ENCODE measurements at regions not wholly inside any gene's neighbourhood (a gene's known extent, or its start where the extent isn't known, plus 50 kb on each side); places are given as distances from the start of the nearest gene placed in this dataset.

DNA sequence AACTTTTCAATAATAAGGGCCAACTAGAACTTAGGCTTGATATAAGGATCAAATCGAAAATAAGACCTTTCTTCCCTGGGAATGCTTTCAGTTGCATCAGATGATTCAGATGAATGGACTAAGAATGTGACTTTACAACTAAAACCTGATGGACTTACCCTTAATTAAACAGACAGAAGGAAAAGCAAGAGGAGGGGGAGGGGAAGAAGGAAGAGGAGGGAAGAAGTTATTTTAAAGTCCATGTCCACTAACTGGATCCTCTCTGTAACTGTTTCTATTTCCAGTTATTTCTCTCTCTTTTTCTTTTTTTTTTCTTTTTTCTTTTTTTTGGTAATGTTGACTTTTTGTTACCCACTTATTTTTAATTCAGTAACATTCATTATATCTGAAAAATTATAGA lies 486.0 kb downstream of the MAFB start:
- DNase-seq: no peak

DNA sequence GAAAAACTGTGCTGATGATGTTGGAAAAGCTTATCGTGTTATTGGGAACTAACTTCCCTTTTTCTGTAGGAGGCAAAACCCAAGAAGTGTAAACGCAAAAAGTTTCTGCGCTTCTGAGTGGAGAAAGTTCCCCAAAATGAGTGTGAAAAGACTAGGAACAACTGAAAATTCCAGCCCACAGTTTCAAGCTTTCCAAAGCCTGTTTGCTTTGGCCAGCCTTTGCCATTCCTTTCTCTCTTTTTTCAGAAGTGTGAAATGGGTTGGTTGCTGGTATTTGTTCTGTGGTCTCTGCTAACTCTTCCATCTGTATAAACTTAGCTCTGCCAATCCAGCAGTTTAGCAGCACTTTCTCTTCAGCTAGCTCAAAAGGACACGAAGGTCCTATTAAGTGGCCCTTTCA lies 491.3 kb downstream of the MAFB start:
- DNase-seq: no peak

DNA sequence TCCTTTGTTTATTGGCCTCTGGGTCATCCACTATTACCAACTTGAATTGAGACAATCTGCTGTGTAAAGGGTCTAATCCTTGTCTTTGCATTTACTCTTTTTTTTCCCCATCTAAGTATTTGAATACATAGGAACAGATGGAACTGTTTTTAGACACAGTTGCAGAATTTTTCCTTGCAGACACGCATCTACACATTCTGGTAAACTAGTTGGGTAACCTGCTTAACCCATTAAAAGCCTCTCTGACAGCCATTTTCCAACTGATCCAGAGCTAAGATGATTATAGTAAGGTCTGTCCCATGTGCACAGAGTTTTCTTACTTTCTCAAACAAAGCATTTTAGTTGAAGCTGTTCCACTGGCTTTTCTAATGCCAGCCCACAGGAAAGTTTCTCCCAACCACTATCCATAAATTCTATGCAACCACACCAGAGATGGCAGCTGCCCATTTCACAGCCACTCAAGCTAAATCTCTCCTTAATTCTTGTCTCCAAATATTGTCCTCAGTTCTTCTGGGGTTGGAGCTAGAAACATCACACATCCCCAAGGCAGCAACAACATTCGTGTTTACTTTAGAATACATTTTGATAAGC lies 492.1 kb downstream of the MAFB start:
- no peak for DNase-seq

DNA sequence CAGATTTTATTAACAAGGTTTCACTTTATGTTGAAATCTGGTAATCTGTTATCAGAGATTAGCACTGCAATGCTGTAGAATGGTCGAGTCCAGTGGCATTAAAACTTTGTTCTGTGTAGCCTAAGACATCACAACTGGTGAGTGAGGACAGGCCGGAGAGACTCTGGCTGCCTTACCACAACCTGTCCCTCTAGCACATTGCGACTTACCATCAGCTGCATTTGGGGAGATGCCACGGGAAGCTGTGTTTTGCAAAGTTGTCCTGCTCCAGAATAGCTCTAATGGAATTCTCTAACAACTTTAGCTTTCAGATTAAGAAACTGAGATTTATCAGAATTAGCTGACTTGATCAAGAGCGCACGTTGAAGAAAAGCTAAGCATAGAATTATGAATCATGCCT lies 493.3 kb downstream of the MAFB start:
- DNase-seq: no peak

DNA sequence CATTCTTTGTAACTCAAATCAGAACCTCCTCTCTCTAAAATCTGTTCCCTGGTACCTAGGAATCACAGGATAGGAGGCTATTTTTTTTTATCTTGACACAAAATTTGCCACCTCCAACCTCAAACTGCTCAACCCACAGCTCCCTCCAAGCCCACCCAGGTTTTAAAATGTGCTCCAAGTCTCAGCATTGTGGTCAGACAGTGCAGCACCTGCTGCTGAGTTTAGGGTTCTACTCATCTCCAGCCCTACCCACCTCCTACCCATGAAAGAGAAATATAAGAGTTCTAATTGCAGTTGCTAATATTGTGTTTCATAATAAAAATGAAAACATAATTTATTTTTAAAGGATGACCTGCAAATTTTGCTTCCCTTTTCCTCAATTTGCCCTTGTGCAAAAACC lies 496.5 kb downstream of the MAFB start:
- no peak for DNase-seq

DNA sequence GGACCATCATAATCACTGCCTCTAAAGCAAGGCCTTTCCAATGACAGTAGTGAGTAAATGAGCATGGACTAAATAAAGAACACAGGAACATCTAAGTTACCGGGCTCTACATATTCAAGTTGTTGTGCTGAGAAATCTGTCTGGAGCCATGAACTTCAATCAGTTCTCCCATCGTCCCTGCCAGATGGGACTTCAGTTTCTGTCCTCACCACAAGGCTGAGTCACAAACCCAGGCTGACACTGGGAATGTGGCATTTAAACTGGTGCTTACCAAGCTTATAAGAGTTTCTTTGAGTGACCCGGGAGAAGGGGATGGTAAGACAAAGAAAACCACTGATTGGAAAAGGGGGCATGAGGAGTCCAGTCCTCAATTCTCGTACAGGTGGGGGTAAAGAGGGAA lies 497.0 kb downstream of the MAFB start:
- DNase-seq: peak; percentile 55

DNA sequence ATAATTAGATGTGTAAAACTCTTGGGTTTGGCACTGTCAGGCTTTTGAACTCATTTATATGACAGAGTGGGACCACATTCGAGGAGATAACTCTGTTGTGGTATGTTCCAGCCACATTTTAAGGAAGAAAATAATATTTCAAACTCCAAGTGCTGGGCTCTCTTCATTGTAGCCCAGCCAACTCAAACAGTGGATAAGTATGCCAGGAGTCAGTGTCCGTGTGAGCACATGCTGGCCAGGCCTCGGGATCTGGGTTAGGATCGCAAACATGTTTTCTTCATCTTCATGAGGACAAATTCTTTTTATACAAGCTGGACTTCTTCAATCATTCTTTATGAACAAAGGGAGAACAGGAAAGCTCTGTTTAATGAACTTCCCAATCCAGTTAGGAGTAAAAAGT lies 497.5 kb downstream of the MAFB start:
- DNase-seq: no peak

DNA sequence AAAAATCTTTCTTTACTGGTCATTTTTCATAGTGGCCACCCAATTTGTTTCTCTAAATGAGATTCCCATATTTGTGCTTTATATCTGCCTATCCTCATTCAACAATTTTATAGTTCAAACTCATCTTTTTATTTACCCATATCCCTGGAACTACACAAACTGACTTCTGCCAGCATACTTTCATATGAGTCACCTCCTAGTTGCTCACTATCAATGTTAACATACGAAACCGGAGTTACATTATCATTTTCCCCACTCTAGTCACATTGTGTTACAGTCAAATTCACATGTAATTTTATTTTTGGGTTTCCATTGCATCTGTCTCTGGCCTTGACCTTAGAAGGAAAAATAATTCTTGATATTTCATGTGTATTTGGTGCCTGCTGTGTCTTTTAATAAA lies 499.4 kb downstream of the MAFB start:
- no peak for DNase-seq

DNA sequence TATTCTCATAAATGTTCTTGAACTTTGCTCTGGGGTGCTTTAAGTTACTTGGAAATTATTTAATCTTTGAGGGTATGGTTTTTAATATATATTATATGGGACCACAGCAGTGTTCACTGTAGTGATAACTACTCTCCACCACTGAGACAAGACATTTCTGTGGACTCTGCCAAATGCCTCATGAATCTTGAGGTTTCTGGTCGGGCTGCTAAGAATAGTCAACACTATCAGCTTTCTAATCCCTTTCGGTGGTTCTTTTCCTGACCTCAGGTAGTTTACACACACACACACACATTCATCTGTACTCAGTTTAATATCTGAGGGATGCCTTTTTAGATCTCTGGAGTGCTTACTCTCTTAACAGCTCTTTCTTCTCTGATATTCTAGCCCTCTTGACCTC lies 500.7 kb downstream of the MAFB start:
- DNase-seq: no peak

DNA sequence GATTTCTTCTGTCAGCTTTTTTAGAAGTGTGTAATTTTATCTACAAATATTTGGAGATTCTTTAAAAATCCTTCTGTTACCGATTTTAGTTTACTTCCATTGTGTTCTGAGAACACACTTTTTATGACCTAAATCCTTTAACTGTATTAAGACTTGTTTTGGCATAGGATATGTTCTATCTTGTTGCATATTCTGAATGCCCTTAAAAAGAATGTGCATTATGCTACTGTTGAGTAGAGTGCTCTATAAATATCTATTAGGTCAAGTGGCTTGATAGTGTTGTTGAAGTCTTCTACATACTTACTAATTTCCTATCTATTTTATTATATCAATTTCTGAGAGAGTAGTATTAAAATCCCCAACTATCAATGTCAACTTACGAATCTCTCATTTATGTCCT lies 502.2 kb downstream of the MAFB start:
- DNase-seq: no peak

DNA sequence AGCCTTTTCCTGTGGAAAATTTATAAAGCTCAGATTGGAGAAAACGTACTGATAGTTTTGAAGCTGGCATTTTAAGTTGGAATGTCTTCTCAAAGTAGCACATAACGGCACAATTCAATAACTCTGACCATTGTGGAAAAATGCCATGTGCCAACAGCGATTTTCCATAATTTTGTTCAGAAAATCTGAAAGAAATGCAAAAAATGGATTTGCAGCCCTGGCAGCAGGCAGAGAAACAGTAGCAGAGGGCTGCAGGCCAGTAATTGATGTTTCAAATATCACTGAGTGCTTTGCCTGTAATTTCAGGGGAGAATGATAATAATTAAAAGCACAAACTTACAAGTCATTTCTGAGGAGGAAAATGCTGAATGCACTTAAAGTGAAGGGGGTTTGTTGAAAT lies 507.4 kb downstream of the MAFB start:
- DNase-seq: no peak

DNA sequence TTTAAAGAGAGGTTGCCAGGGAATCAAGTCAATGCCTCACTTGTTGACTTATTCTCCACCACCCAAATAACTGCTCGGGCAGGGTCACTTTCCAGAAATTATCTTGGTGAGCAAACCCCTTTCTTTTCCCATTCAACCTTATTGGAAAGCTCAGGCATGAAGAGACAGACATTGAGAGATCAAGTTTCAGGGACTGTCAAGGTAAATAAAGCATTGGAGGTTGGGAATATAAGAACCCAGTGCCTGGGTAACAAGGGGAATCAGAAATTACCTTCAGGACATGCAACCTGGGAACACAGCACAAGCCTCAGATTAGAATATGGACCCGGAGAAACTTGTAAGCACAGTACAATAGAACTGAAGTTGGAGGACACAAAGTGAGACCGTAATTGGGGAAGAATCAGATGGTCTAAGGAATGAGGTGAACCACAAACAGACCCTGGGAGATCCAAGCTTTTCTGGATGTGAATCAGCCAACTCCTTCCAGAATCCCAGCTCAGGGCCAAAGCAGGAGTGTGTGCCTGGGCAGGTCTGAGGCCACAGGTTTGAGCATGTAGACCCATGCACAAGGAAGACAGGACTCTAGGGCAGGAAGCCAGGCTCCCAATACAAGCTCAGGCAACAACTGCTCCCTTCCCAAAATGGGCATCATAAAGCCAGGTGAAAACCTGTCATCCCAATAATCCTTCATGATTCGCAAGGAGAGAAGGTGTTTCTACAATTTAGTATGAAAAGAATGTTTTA lies 512.8 kb downstream of the MAFB start:
- DNase-seq: no peak

DNA sequence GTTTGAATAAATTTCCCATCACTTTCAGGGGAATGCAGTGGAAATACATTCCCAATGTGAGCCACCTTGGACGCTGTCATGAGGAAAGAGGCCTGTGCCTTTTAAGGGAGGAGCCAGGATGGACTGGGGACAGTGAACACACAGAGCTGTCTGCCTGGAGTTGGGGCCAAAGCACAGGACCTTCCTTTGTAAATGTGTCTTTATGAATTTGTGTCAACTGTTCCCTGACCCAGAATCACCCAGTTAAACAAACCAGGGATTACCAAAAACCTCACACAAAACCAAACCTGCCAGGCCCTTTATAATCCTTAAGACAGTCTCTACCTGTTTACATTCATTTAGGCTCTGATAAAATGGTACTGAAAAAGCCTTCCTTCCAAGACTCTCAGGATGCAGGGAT lies 513.7 kb downstream of the MAFB start:
- DNase-seq: no peak

DNA sequence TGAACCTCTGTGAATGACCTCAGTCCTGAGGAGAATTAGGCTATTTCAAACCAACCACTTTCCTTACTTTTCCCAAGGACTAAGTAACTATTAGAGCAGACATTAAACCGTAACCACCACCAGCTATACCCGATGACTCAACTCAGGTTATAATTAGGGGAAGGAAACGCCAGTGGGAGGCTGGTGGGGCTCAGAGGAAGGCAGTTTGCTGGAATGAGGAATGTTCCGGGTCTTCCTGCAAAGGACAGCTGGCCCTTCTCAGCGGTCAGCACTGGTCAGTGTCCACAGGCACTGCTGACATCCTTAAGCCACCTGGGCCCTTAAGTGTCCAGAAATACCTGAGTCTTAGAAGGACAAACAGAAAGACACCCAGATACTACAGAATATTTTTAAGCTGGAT lies 515.2 kb downstream of the MAFB start:
- DNase-seq: peak; percentile 86

DNA sequence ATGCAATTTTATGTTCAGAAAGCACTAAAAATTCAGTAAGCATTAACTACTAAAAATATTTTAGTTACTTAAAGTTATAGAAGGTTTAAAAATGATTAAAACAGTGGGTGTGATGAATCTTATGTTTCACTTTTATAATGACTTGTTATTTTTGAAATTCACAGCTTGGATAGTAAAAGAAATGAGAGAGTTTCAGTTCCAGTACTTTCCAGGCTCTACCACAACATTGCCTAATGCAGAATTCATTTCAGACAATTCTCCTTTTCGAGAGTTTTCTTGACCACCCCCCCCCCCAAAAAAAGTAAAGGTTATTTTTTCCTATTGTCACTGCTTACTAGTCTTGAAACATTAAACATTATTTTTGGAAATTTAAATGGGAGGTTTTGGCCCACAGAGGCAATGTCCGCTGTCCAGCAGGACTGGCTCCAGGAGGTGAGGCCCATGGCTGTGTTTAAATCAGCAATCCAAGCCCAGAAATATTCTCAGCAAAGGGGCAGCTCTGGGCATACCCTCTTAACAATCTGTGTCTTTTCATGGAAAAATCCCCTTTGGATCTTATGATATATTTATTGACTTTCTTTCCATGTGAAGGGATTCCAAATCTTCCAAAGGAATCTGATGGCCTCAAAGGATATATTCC lies 519.9 kb downstream of the MAFB start:
- no peak for DNase-seq

DNA sequence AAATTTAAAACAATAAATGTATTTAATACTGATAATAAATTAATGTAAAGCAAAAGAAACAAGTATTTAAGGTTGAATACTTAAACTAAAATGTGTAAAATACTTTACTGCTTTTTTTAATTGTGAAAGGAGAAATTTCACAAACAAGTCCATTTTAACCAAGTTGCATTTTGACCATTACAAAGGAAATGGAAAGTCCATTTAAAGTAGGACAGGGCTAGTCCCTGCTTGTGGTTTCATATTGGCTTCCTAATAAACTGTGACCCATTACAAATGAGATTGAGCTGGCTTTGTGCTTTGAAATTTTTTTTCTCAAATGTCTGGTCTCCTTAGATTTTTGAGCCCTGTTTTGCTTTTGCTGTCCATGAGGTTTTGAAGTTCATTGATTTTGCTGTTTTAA lies 527.6 kb downstream of the MAFB start:
- DNase-seq: no peak

DNA sequence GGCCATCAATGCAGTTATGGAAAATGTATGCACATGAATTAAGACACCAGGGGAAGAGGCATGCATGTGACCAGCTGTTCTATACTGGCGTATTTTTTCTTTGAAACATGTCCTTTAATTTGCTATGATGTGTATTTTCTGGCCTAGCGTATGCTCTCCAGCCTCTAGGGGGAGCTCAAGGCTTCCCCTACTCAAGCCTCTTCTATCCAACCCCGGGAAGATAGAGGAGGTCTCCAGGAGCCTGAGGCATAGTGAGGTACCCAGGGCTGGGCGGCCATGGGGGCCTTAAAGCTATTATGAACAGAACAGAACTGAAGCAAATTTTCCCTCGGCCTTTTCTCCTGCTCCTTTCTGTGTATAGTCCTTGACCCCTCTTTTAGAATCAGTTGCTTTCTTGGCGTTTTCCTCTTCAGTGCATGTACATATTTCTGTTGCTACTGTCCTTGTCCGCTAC lies 528.9 kb downstream of the MAFB start:
- DNase-seq: peak; percentile 68

DNA sequence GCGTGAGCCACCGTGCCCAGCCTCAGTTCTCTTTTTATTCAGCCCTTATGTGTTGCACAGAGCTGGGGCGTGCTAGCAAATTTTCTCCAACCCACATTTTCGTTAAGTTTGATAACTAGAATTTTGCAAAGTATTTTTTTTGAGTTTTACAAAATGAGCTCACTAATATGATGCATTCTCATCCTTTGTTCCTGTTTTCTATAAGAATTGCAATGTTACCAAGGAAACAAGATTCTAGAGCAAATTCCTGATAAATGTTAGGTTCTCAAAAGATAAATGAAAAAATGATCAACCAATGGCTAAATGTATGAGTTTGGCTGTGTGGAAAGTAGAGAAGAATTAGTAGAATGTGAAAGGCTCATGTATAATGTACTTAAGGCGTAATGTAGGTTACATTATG lies 529.8 kb downstream of the MAFB start:
- no peak for DNase-seq

DNA sequence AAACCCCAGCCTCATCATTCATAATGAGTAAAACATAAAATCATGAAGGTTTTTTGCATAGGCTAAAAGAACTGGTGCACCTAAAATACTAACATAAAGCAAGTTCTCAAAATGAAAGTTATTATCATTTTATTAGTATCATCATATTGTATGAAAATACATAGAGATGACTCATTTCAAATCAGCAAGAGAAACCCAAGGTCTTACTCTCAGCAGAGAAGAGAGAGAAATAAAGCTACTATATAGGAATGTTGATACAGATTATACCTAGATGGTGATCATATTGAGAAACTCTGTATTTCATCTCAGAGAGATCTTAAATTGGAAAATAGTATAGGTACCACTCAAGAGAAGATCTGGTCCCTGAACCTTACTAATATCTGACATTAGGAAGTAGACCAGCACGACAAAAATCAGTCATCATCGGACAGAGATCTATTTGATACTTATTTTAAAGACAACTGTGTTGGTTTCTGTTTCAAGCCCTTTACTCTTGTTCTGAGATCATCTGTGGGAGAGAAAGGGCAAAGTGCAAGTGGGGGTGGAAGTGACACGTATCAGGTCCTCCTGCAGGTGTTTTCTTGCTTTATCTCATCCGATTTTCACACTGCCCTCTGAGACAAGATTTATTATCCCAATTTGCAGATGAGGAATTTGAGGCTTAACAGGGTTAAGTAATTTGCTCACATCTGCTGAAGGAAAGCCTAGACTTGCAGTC lies 532.3 kb downstream of the MAFB start:
- no peak for DNase-seq

DNA sequence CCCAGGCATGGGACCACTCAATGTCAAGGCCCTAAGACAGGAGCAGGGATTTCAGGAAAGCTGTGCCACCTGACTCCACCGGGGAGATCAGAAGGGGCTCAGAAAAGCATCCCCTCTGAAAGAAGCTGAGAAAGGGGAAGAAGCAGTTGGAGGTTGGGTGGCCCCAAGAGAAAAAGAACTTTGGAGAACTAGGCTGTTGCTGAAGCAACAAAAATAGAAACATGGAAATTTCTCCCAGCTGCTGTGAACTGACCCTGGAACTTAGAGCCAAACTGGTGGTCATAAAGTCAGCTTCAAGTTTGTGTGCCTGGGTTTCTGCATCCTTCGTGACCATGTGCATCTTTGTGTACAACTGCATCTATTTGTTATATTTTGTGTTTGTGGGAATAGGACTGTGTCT lies 534.5 kb downstream of the MAFB start:
- DNase-seq: no peak

DNA sequence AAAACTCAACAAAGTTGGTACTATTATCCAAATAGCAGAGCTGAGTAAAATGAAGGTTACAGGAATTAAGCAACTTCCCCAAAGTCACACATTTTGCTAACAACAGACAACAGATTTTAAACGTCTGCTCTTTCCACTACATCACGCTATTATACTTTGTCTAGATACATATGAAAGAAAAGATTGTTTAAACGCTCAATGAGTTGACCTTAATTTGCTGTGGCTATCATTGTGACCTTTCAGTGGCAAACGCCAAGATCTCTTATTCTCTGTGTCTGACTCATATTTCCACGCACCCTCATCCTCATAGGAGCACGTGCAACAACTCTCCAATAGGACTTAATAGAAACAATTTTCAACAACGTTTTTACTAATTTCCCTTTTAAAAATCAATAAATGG lies 540.1 kb downstream of the MAFB start:
- no peak for DNase-seq

DNA sequence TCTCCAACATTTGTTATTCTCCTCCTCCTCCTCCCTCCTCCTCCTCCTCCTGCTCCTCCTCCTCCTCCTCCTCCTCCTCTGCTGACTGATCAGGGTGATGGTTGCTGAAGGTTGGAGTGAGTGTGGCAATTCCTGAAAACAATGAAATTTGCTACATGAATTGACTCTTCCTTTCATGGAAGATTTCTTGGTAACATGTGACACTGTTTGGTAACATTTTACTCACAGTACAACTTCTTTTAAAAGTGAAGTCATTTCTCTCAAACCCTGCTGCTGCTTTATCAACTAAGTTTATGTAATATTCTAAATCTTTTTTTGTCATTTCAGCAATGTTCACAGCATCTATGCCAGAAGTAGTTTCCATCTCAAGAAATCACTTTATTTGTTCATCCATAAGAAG lies 543.0 kb downstream of the MAFB start:
- no peak for DNase-seq

DNA sequence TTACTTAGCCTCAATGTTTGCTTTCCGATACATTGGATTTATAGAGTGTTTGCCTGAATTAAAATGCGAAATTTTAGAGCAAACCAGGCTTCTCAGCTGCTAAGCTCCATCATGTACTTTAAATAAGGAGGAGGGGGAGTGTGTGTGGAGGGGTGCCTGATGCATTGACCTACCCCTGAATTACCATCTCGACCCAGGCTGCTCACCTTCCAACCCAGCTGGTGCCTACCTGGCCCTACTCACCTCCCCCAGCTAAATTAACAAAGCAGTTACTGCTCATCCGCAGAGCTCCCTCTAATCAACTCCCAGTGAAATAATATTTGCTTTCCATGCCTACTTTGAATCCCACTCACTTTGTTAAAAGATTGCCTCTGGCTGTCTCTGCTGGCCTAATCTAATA lies 544.5 kb downstream of the MAFB start:
- DNase-seq: no peak

DNA sequence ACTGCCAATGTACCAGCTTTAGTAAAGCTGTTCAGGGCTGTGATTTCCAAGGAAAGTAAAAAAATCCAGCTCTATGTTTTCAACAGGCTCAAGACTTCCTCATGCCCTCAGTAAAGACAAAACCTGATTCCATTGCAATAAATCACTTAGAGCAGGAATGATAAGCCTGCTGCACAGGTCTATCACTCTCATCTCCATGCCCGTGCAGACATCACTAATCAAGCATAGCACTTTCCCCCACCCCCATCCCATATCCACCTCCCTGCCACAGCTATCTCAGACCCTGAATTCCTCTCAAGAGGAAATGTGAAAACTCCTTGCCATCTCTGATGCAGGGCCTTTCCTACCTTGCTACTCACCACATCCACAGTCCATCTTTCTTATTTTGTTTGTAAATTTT lies 554.9 kb downstream of the MAFB start:
- no peak for DNase-seq
